Body of pancreas (tissue), 4 donors: ENCODE measurements at regions not wholly inside any gene's neighbourhood (a gene's known extent, or its start where the extent isn't known, plus 50 kb on each side); places are given as distances from the start of the nearest gene placed in this dataset.

ENCODE experiments used
- ATAC-seq: fragments of 150-250 bp; one replicate; pipeline ENCODE4 v1.9.1; 2016
- DNase-seq, 4 donors: peaks; one replicate each; pipeline ENCODE4 v3.0.0-alpha.2; 2019
- H3K27ac ChIP-seq, 4 donors: fragments of 200-600 bp; sonication (generic); 1 replicate in 3 of 4; 2 replicates in 1 of 4; pipeline versions ENCODE4 v1.5.1 to v1.6.1; 2016 to 2019; ENCODE audit warnings: mild to moderate bottlenecking in 1 of 4, mixed read lengths in 1 of 4, moderate library complexity in 1 of 4
- H3K27me3 ChIP-seq, 2 donors: fragments of 200-600 bp; sonication (generic); one replicate each; pipeline ENCODE4 v1.6.0; 2016; ENCODE audit warnings: mild to moderate bottlenecking in 1 of 2
- H3K36me3 ChIP-seq, 2 donors: fragments of 200-600 bp; sonication (generic); replicated peaks in 1 of 2; 2 replicates each; pipeline ENCODE4 v1.5.1; 2016; ENCODE audit warnings: low read depth in 2 of 2; ENCODE audit not compliant: insufficient read depth in 1 of 2
- H3K4me1 ChIP-seq: fragments of 200-600 bp; sonication (generic); one replicate; pipeline ENCODE4 v1.6.0; 2016
- H3K4me3 ChIP-seq, 2 donors: fragments of 200-600 bp; sonication (generic); 1 replicate in 1 of 2; 2 replicates in 1 of 2; pipeline ENCODE4 v1.5.1; 2016 to 2019
- H3K9me3 ChIP-seq, 3 donors: fragments of 200-600 bp; sonication (generic); 1 replicate in 2 of 3; 2 replicates in 1 of 3; pipeline ENCODE4 v1.5.1; 2016
- POLR2A ChIP-seq, 3 donors: fragments of 450-650 bp; IDR thresholded peaks; one replicate each; pipeline ENCODE4 v1.6.1; 2016; ENCODE audit warnings: antibody characterized with exemption in 3 of 3, mild to moderate bottlenecking in 2 of 3
- WGBS, 2 donors: methylation state at CpG; one replicate each; pipeline ENCODE4 v1.1.5; 2017; 5-methylcytosine and 5-hydroxymethylcytosine counted together
- intact Hi-C: fragments of 100-400 bp; cut with DNase I; formaldehyde crosslinking; loops from one replicate; pipeline ENCODE4 v1.15.1; 2023
- TF ChIP-seq, protein P1 (sequence below), 7 experiments: fragments of 450-650 bp in 4 of 7; fragments of 200-600 bp in 3 of 7; sonication (generic) in 3 of 7; IDR thresholded peaks; one replicate each; pipeline ENCODE4 v1.5.1; 2016 to 2019; ENCODE audit warnings: antibody characterized with exemption in 7 of 7

DNA sequence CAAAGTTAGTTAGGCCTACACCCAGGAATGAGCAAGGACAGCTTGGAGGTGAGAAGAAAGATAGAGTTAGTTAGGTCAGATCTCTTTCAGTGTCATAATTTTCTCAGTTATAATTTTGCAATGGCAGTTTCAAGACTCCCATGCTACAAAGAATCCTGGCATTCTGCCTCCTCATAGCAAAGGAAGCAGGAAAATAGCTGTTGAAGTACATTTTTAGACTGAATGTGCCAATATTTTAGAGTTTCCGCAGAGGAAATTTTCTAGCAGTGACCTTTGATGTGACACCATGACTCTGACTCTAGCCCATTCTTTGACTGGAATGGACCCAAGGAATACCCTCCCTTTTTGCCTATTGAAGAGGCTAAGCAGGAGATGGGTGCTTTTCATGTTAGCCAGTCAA is 371.7 kb downstream of the PIK3C3 start:
- Histone ChIP-seq H3K4me3 (no peak overlapping the region), H3K4me1 (no peaks in the 10 kb centered on the region), H3K36me3 (no peaks in the 10 kb centered on the region), H3K9me3 (no peaks in the 10 kb centered on the region), H3K27ac (no peak overlapping the region), H3K27me3 (no peaks in the 10 kb centered on the region)
- intact Hi-C loops: no loop called here
- no peak for DNase-seq
- no peak for TF ChIP-seq POLR2A (IDR thresholded peaks at IDR 0.05)
- TF ChIP-seq, protein P1, sequence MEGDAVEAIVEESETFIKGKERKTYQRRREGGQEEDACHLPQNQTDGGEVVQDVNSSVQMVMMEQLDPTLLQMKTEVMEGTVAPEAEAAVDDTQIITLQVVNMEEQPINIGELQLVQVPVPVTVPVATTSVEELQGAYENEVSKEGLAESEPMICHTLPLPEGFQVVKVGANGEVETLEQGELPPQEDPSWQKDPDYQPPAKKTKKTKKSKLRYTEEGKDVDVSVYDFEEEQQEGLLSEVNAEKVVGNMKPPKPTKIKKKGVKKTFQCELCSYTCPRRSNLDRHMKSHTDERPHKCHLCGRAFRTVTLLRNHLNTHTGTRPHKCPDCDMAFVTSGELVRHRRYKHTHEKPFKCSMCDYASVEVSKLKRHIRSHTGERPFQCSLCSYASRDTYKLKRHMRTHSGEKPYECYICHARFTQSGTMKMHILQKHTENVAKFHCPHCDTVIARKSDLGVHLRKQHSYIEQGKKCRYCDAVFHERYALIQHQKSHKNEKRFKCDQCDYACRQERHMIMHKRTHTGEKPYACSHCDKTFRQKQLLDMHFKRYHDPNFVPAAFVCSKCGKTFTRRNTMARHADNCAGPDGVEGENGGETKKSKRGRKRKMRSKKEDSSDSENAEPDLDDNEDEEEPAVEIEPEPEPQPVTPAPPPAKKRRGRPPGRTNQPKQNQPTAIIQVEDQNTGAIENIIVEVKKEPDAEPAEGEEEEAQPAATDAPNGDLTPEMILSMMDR (IDR thresholded peaks at IDR 0.05): no peak
- ATAC-seq: no peak
- WGBS, 2 donors: 70 to 72% methylated on average over 1 of the region's 1 CpG

DNA sequence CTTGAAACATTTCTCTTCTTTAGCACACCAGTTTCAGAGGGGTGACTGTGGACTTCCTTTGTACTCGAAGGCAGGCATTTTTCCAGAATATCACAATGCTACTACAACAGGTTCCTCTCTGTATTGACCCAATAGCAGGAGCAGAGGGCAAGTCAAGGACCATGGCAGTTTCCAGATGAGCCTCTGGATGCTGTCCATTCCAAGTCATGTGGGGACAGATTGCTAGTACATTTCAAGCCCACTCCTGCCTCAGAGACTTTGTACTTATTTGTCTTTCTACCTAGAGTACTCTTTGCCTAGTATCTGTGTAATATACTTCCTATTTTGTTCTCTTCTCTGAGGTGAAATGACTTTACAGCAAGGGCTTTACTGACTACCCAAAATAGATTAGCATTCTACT is 373.9 kb downstream of the PIK3C3 start:
- no peaks in the 10 kb centered on the region for H3K27me3 ChIP-seq
- no peaks in the 10 kb centered on the region for H3K36me3 ChIP-seq
- no peak overlapping the region for H3K4me3 ChIP-seq
- H3K27ac ChIP-seq: no peak overlapping the region
- DNase-seq (no peak), ATAC-seq (no peak)
- no peaks in the 10 kb centered on the region for H3K9me3 ChIP-seq
- no peaks in the 10 kb centered on the region for H3K4me1 ChIP-seq
- WGBS, 2 donors: 25 to 35% methylated on average over 1 of the region's 1 CpG
- intact Hi-C loops: no loop called here
- TF ChIP-seq, protein P1 (IDR thresholded peaks at IDR 0.05): no peak
- no peak for TF ChIP-seq POLR2A (IDR thresholded peaks at IDR 0.05)

DNA sequence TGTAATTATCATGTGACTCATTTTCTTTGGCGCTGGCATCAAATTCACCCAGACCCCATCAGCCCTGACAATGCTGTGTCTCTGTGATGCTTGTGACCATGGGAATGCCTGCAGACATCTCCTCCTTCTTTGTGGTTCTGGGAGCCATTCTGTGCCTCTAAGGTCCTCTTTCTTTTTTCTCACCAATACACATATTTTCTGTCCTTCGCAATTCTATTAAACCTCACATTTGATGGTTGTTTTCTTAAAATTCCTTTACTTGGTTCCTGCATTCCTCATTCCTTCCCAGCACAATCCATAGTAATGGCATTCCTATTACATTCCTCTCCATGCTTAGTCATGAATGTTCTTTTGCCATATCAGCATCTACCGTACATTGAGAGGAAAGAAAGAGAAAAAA is 375.3 kb downstream of the PIK3C3 start:
- Histone ChIP-seq H3K4me3 (no peak overlapping the region), H3K36me3 (no peaks in the 10 kb centered on the region), H3K9me3 (no peaks in the 10 kb centered on the region), H3K27me3 (no peaks in the 10 kb centered on the region), H3K27ac (no peak overlapping the region), H3K4me1 (no peaks in the 10 kb centered on the region)
- ATAC-seq: no peak
- TF ChIP-seq, protein P1 (IDR thresholded peaks at IDR 0.05): no peak
- no peak for TF ChIP-seq POLR2A (IDR thresholded peaks at IDR 0.05)
- 59 to 64% methylated on average over 3 of the region's 3 CpGs for WGBS, 2 donors
- DNase-seq: no peak
- intact Hi-C loops: no loop called here

DNA sequence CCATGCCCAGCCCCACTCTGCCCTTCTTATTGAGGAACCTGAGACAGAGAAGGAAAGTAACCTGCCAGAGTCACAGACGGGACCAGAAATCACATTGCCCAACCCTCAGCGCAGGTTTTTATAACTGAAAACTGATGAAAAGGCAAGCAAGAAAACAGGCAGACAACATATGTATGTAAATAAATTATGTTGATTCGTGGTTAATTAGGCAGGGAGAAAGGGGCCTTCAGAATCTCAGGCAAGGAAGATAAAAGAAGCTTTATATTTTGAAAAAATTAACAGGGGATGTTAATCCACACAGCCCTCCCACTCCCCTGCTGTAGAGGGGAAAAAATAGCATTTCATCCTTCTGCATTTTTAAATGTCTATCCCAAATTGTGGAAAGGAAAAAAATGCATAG is 378.5 kb downstream of the PIK3C3 start:
- ATAC-seq: no peak

DNA sequence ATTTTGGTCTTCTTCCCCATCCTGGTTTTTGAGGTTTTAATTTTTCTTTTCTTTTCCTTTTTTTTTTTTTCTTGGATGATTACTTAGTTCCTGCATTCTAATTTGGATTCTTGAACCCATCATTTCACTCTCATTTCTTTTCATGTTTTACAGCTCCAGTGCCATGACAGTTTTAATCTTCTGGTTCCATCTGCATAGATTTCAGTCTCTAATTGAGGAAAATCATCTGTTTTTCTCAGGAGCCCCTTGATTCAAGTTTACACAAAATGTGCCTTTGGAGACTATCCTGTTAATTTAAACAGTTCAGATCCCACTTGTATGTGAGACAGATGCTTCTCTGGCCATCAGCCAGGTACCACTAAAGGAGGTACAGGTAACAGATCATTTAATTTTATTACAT is 379.9 kb downstream of the PIK3C3 start:
- Histone ChIP-seq H3K36me3 (no peaks in the 10 kb centered on the region), H3K27ac (no peak overlapping the region), H3K4me1 (no peaks in the 10 kb centered on the region), H3K27me3 (no peaks in the 10 kb centered on the region), H3K9me3 (no peaks in the 10 kb centered on the region), H3K4me3 (no peak overlapping the region)
- no peak for TF ChIP-seq POLR2A (IDR thresholded peaks at IDR 0.05)
- TF ChIP-seq, protein P1 (IDR thresholded peaks at IDR 0.05): no peak
- ATAC-seq (no peak), DNase-seq (no peak)
- intact Hi-C loops: no loop called here

More for the DNA sequence above, 378.5 kb downstream of the PIK3C3 start:
- intact Hi-C loops: no loop called here
- no peak for TF ChIP-seq POLR2A (IDR thresholded peaks at IDR 0.05)
- TF ChIP-seq, protein P1 (IDR thresholded peaks at IDR 0.05): no peak
- Histone ChIP-seq H3K36me3 (no peaks in the 10 kb centered on the region), H3K4me1 (no peaks in the 10 kb centered on the region), H3K27me3 (no peaks in the 10 kb centered on the region), H3K27ac (no peak overlapping the region), H3K4me3 (no peak overlapping the region), H3K9me3 (no peaks in the 10 kb centered on the region)
- no peak for DNase-seq
- whole genome bisulfite sequencing, 2 donors: 52 to 60% methylated on average over 3 of the region's 3 CpGs
